ENCODE measurements at regions not wholly inside any gene's neighbourhood (a gene's known extent, or its start where the extent isn't known, plus 50 kb on each side); places are given as distances from the start of the nearest gene placed in this dataset.

DNA sequence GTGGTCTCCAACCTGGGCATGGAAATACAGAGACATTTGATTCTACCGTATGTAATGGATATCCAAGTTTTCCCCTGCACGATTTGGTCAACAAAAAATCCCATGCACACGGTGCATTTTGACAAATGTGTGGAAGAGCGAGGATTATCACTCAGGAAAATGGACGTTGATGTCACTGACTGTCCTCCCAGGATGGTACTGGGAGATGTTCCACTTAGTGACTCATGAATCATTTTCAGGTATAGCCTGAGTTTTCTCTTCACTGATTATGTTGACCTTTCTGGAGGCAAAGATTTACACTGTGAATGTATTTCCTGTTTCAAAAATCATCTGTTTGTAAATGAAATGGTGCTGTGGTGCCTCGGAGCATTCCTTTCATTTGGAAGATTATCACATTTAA, 596.7 kb upstream of the ADAMTS9 start:
- H3K36me3 ChIP-seq (ENCODE audit: control insufficient read depth in 2 of 2, insufficient read depth in 2 of 2, low read length in 1 of 2) = no peaks in the 10 kb centered on the region
- no peaks in the 10 kb centered on the region for H3K4me1 ChIP-seq (ENCODE audit: control insufficient read depth, insufficient read depth, low read length)
- WGBS (ENCODE audit: insufficient coverage, insufficient replicate concordance, low lambda C conversion rate, missing lambda C conversion rate) = under 1% methylated on average over 6 of the region's 6 CpGs
- no peak overlapping the region for H3K27ac ChIP-seq (ENCODE audit: control insufficient read depth, insufficient read depth)
- ChIA-PET CTCF (no interaction called here), SMC1A (ENCODE audit: uncharacterized antibody, unreplicated experiment) (no interaction called here), POLR2A (no interaction called here), RAD21 (ENCODE audit: unreplicated experiment) (no interaction called here)
- no peak overlapping the region for H2AFZ ChIP-seq (ENCODE audit: control insufficient read depth, low read depth, low read length)
- H4K20me1 ChIP-seq (ENCODE audit: control insufficient read depth, insufficient read depth) = no peaks in the 10 kb centered on the region
- no peak overlapping the region for H3K9ac ChIP-seq (ENCODE audit: control insufficient read depth, insufficient read depth, low read length)
- no TSS peak for BruUV-seq (replicated peaks)
- intact Hi-C loops (cut with micrococcal nuclease; ENCODE audit: unreplicated experiment) (no loop called here), in situ Hi-C loops (cut with MboI) (no loop called here)
- H3K4me3 ChIP-seq = no peak overlapping the region
- H3K79me2 ChIP-seq (ENCODE audit: control insufficient read depth, insufficient read depth, low read length) = no peaks in the 10 kb centered on the region
- no peak overlapping the region for H3K4me2 ChIP-seq (ENCODE audit: control insufficient read depth, insufficient read depth)
- FAIRE-seq (no peak), DNase-seq (ENCODE audit: low read depth, low spot score) (no peak), ATAC-seq (no peak)
- H3K9me3 ChIP-seq (replicated peaks; ENCODE audit: control insufficient read depth, insufficient read depth, low read length) = no peaks in the 10 kb centered on the region
- TF ChIP-seq ZZZ3 (IDR thresholded peaks at IDR 0.05; ENCODE audit: control insufficient read depth, insufficient read length, low read depth) (no peak), TAF1 (IDR thresholded peaks at IDR 0.05; ENCODE audit: borderline replicate concordance, low read depth, low read length) (no peak), SUPT20H (IDR thresholded peaks at IDR 0.05; ENCODE audit: borderline replicate concordance, control insufficient read depth, low read depth, low read length) (no peak), FOS (IDR thresholded peaks at IDR 0.05; ENCODE audit: borderline replicate concordance, extremely low read depth, insufficient read length) (no peak), CBX5 (IDR thresholded peaks at IDR 0.05; ENCODE audit: low read depth) (no peak), ZSCAN29 (IDR thresholded peaks at IDR 0.05) (no peak)
- TF ChIP-seq, protein P1, sequence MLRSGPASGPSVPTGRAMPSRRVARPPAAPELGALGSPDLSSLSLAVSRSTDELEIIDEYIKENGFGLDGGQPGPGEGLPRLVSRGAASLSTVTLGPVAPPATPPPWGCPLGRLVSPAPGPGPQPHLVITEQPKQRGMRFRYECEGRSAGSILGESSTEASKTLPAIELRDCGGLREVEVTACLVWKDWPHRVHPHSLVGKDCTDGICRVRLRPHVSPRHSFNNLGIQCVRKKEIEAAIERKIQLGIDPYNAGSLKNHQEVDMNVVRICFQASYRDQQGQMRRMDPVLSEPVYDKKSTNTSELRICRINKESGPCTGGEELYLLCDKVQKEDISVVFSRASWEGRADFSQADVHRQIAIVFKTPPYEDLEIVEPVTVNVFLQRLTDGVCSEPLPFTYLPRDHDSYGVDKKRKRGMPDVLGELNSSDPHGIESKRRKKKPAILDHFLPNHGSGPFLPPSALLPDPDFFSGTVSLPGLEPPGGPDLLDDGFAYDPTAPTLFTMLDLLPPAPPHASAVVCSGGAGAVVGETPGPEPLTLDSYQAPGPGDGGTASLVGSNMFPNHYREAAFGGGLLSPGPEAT (IDR thresholded peaks at IDR 0.05; ENCODE audit: low read depth) = no peak
- TF ChIP-seq, protein P2, sequence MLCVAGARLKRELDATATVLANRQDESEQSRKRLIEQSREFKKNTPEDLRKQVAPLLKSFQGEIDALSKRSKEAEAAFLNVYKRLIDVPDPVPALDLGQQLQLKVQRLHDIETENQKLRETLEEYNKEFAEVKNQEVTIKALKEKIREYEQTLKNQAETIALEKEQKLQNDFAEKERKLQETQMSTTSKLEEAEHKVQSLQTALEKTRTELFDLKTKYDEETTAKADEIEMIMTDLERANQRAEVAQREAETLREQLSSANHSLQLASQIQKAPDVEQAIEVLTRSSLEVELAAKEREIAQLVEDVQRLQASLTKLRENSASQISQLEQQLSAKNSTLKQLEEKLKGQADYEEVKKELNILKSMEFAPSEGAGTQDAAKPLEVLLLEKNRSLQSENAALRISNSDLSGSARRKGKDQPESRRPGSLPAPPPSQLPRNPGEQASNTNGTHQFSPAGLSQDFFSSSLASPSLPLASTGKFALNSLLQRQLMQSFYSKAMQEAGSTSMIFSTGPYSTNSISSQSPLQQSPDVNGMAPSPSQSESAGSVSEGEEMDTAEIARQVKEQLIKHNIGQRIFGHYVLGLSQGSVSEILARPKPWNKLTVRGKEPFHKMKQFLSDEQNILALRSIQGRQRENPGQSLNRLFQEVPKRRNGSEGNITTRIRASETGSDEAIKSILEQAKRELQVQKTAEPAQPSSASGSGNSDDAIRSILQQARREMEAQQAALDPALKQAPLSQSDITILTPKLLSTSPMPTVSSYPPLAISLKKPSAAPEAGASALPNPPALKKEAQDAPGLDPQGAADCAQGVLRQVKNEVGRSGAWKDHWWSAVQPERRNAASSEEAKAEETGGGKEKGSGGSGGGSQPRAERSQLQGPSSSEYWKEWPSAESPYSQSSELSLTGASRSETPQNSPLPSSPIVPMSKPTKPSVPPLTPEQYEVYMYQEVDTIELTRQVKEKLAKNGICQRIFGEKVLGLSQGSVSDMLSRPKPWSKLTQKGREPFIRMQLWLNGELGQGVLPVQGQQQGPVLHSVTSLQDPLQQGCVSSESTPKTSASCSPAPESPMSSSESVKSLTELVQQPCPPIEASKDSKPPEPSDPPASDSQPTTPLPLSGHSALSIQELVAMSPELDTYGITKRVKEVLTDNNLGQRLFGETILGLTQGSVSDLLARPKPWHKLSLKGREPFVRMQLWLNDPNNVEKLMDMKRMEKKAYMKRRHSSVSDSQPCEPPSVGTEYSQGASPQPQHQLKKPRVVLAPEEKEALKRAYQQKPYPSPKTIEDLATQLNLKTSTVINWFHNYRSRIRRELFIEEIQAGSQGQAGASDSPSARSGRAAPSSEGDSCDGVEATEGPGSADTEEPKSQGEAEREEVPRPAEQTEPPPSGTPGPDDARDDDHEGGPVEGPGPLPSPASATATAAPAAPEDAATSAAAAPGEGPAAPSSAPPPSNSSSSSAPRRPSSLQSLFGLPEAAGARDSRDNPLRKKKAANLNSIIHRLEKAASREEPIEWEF (IDR thresholded peaks at IDR 0.05; ENCODE audit: insufficient replicate concordance, low read depth, low read length) = no peak
- H3K27me3 ChIP-seq (replicated peaks in 1 of 2; ENCODE audit: control insufficient read depth in 2 of 2, insufficient read depth in 2 of 2, low read length in 1 of 2) = no peaks in the 10 kb centered on the region

All from GM12878 (cell line).